MM.1S (cell line): ENCODE measurements at regions not wholly inside any gene's neighbourhood (a gene's known extent, or its start where the extent isn't known, plus 50 kb on each side); places are given as distances from the start of the nearest gene placed in this dataset.

Experiments
- EZH2phosphoT487 ChIP-seq: fragments of 300-600 bp; sonication (generic); IDR thresholded peaks from 2 replicates; pipeline ENCODE4 v1.6.1; 2018; ENCODE audit warnings: antibody characterized with exemption, low read length
- TF ChIP-seq, protein P1 (sequence below): fragments of 300-600 bp; sonication (generic); IDR thresholded peaks from 2 replicates; pipeline ENCODE4 v1.5.1; 2016; ENCODE audit warnings: antibody characterized with exemption, low read length, mixed read lengths

GRCh38 chr6:40011844-40012243, 77.6 kb upstream of the MOCS1 start:
- TF ChIP-seq, protein P1, sequence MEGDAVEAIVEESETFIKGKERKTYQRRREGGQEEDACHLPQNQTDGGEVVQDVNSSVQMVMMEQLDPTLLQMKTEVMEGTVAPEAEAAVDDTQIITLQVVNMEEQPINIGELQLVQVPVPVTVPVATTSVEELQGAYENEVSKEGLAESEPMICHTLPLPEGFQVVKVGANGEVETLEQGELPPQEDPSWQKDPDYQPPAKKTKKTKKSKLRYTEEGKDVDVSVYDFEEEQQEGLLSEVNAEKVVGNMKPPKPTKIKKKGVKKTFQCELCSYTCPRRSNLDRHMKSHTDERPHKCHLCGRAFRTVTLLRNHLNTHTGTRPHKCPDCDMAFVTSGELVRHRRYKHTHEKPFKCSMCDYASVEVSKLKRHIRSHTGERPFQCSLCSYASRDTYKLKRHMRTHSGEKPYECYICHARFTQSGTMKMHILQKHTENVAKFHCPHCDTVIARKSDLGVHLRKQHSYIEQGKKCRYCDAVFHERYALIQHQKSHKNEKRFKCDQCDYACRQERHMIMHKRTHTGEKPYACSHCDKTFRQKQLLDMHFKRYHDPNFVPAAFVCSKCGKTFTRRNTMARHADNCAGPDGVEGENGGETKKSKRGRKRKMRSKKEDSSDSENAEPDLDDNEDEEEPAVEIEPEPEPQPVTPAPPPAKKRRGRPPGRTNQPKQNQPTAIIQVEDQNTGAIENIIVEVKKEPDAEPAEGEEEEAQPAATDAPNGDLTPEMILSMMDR: no peak
- no peak for TF ChIP-seq EZH2phosphoT487
